Upper lobe of right lung (tissue), 1 donor: ENCODE measurements at regions not wholly inside any gene's neighbourhood (a gene's known extent, or its start where the extent isn't known, plus 50 kb on each side); places are given as distances from the start of the nearest gene placed in this dataset.

Source experiments
- ATAC-seq: fragments of 200-7000 bp; cut with Tn5 transposase; one replicate; pipeline ENCODE4 v1.9.1; 2020; ENCODE audit warnings: mild to moderate bottlenecking, moderate library complexity
- DNase-seq: peaks from one replicate; pipeline ENCODE4 v3.0.0-alpha.2; 2020
- H3K27ac ChIP-seq: fragments of 200-600 bp; one replicate; pipeline ENCODE4 v1.8.0; 2022
- H3K27me3 ChIP-seq: fragments of 200-600 bp; one replicate; pipeline ENCODE4 v1.8.0; 2022; ENCODE audit warnings: mild to moderate bottlenecking
- H3K36me3 ChIP-seq: fragments of 200-600 bp; one replicate; pipeline ENCODE4 v1.8.0; 2022
- H3K4me1 ChIP-seq: fragments of 200-600 bp; one replicate; pipeline ENCODE4 v1.8.0; 2022
- H3K4me3 ChIP-seq: fragments of 200-600 bp; one replicate; pipeline ENCODE4 v1.8.0; 2022; ENCODE audit warnings: mild to moderate bottlenecking
- H3K9me3 ChIP-seq: fragments of 200-600 bp; one replicate; pipeline ENCODE4 v1.8.0; 2022
- CTCF ChIP-seq: fragments of 200-600 bp; IDR thresholded peaks from one replicate; pipeline ENCODE4 v1.8.0; 2022; ENCODE audit warnings: antibody characterized with exemption
- intact Hi-C: fragments of 100-400 bp; cut with DNase I; formaldehyde crosslinking; loops from one replicate; pipeline ENCODE4 v1.11.0; 2022
- donor health status: DM: no; HTN: yes; CAD: no; lungs with severe emphysema.

GRCh38 chr5:159441441-159441840 is 111.2 kb upstream of the IL12B start:
- Histone ChIP-seq H3K9me3 (no peaks in the 10 kb centered on the region), H3K27ac (no peak overlapping the region), H3K36me3 (no peaks in the 10 kb centered on the region), H3K27me3 (no peaks in the 10 kb centered on the region), H3K4me1 (no peaks in the 10 kb centered on the region), H3K4me3 (no peak overlapping the region)
- ATAC-seq, result peak; percentile 52
- intact Hi-C loops, result no loop called here
- peak; percentile 10 for TF ChIP-seq CTCF
- DNase-seq, result no peak

GRCh38 chr5:159442206-159442850 is 112.0 kb upstream of the IL12B start:
- intact Hi-C loops, result no loop called here
- H3K36me3 ChIP-seq, result no peaks in the 10 kb centered on the region
- no peaks in the 10 kb centered on the region for H3K27me3 ChIP-seq
- H3K27ac ChIP-seq, result no peak overlapping the region
- DNase-seq (no peak), ATAC-seq (peak; percentile 13)
- TF ChIP-seq CTCF, result no peak
- H3K9me3 ChIP-seq, result no peaks in the 10 kb centered on the region
- no peak overlapping the region for H3K4me3 ChIP-seq
- H3K4me1 ChIP-seq, result no peaks in the 10 kb centered on the region

- intact Hi-C loops, result no loop called here
- ATAC-seq, result peak; percentile 48
Observed at GRCh38 chr5:159444441-159445082, 114.3 kb upstream of the IL12B start.

GRCh38 chr5:159447116-159447515 is 116.8 kb upstream of the IL12B start:
- H3K4me3 ChIP-seq, result no peak overlapping the region
- peaks cover 6% of the 10 kb centered on the region for H3K4me1 ChIP-seq
- ATAC-seq, result no peak
- TF ChIP-seq CTCF, result no peak
- intact Hi-C loops, result no loop called here
- no peaks in the 10 kb centered on the region for H3K27me3 ChIP-seq
- no peaks in the 10 kb centered on the region for H3K36me3 ChIP-seq
- DNase-seq, result no peak
- H3K9me3 ChIP-seq, result no peaks in the 10 kb centered on the region
- no peak overlapping the region for H3K27ac ChIP-seq

More at GRCh38 chr5:159444441-159445082, 114.3 kb upstream of the IL12B start:
- no peaks in the 10 kb centered on the region for H3K9me3 ChIP-seq
- no peak for DNase-seq
- TF ChIP-seq CTCF, result peak; percentile 33
- H3K36me3 ChIP-seq, result no peaks in the 10 kb centered on the region
- H3K27ac ChIP-seq, result no peak overlapping the region
- no peaks in the 10 kb centered on the region for H3K4me1 ChIP-seq
- no peaks in the 10 kb centered on the region for H3K27me3 ChIP-seq
- H3K4me3 ChIP-seq, result no peak overlapping the region

GRCh38 chr5:159448841-159449407 is 118.6 kb upstream of the IL12B start:
- intact Hi-C loops, result no loop called here
- Histone ChIP-seq H3K27me3 (no peaks in the 10 kb centered on the region), H3K36me3 (no peaks in the 10 kb centered on the region), H3K9me3 (no peaks in the 10 kb centered on the region), H3K27ac (no peak overlapping the region), H3K4me3 (no peak overlapping the region), H3K4me1 (peaks cover 6% of the 10 kb centered on the region)
- DNase-seq (no peak), ATAC-seq (no peak)
- no peak for TF ChIP-seq CTCF
